ENCODE measurements at regions not wholly inside any gene's neighbourhood (a gene's known extent, or its start where the extent isn't known, plus 50 kb on each side); places are given as distances from the start of the nearest gene placed in this dataset.
A peak's percentile ranks its signal among the peaks of the same experiment; 100 is the strongest.
"Not testable (repeated sequence)": the region's sequence is repeated elsewhere in the genome, so short reads cannot be mapped to it uniquely, and the experiment has no call there.

DNA sequence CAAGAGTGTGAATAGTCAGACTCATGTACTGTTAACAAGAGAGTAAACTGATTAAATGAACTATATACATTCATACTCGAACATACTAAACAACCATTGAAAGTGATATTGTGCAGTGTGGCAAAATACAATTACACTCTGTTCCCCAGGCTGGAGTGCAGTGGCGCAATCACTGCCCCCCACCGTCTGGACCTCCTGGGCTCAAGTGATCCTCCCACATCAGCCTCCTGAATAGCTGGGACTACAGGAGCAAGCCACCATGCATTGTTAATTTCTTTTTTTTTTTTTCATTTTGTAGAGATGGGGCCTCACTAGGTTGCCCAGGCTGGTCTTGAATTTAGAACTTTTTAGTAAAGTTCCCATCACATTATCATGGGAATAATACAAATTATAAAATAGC is 77.3 kb upstream of the LSM14A start:
- no peak overlapping the region for H3K4me2 ChIP-seq (ENCODE audit: low read depth, low read length, poor library complexity, severe bottlenecking)
- H2AFZ ChIP-seq (ENCODE audit: low read length): no peak overlapping the region
- no peak overlapping the region for H3K9ac ChIP-seq (ENCODE audit: low read depth, low read length, poor library complexity, severe bottlenecking)
- no peaks in the 10 kb centered on the region for H4K20me1 ChIP-seq (ENCODE audit: insufficient read depth, low read length, poor library complexity, severe bottlenecking)
- H3K27me3 ChIP-seq (ENCODE audit: insufficient read depth, low read length, poor library complexity, severe bottlenecking): no peaks in the 10 kb centered on the region
- H3K4me1 ChIP-seq (ENCODE audit: insufficient read depth, low read length, poor library complexity, severe bottlenecking): no peaks in the 10 kb centered on the region
- H3K9me3 ChIP-seq (ENCODE audit: insufficient read depth, low read depth, low read length): no peaks in the 10 kb centered on the region
- no peaks in the 10 kb centered on the region for H3K9me2 ChIP-seq (replicated peaks; ENCODE audit: low read depth, low read length)
- no peak for TF ChIP-seq EZH2phosphoT487 (IDR thresholded peaks at IDR 0.05; ENCODE audit: borderline replicate concordance)
- TF ChIP-seq, protein P1, sequence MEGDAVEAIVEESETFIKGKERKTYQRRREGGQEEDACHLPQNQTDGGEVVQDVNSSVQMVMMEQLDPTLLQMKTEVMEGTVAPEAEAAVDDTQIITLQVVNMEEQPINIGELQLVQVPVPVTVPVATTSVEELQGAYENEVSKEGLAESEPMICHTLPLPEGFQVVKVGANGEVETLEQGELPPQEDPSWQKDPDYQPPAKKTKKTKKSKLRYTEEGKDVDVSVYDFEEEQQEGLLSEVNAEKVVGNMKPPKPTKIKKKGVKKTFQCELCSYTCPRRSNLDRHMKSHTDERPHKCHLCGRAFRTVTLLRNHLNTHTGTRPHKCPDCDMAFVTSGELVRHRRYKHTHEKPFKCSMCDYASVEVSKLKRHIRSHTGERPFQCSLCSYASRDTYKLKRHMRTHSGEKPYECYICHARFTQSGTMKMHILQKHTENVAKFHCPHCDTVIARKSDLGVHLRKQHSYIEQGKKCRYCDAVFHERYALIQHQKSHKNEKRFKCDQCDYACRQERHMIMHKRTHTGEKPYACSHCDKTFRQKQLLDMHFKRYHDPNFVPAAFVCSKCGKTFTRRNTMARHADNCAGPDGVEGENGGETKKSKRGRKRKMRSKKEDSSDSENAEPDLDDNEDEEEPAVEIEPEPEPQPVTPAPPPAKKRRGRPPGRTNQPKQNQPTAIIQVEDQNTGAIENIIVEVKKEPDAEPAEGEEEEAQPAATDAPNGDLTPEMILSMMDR (conservative IDR thresholded peaks at IDR 0.05; ENCODE audit: low read length): no peak
- H3K36me3 ChIP-seq (ENCODE audit: insufficient read depth, low read length): no peaks in the 10 kb centered on the region
- H3K4me3 ChIP-seq (ENCODE audit: low read length, poor library complexity, severe bottlenecking): no peak overlapping the region
- H3F3A ChIP-seq (ENCODE audit: low read depth): no peaks in the 10 kb centered on the region
- H3K79me2 ChIP-seq (ENCODE audit: insufficient read depth, low read length): no peaks in the 10 kb centered on the region

DNA sequence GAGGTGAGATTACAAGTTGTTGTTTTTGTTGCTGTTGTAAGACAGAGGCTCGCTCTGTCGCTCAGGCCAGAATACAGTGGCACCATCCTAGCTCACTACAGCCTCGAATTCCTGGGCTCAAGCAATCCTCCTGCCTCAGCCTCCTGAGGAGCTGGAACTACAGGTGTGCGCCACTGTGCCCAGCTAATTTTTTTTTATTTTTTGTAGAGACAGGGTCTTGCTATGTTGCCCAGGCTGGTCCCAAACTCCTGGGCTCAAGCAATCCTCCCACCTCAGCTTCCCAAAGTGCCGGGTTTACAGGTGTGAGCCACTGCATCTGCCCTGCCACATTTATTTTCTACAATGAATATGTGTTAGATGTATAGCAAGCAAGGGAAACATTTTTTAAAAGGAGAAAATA is 76.9 kb upstream of the LSM14A start:
- H2AFZ ChIP-seq (ENCODE audit: low read length): 0 out of 2 replicates have a peak overlapping the region, but pooled peaks have one; percentile 51
- not testable (repeated sequence) for H3K9me2 ChIP-seq (replicated peaks; ENCODE audit: low read depth, low read length); H3F3A ChIP-seq (ENCODE audit: low read depth)

DNA sequence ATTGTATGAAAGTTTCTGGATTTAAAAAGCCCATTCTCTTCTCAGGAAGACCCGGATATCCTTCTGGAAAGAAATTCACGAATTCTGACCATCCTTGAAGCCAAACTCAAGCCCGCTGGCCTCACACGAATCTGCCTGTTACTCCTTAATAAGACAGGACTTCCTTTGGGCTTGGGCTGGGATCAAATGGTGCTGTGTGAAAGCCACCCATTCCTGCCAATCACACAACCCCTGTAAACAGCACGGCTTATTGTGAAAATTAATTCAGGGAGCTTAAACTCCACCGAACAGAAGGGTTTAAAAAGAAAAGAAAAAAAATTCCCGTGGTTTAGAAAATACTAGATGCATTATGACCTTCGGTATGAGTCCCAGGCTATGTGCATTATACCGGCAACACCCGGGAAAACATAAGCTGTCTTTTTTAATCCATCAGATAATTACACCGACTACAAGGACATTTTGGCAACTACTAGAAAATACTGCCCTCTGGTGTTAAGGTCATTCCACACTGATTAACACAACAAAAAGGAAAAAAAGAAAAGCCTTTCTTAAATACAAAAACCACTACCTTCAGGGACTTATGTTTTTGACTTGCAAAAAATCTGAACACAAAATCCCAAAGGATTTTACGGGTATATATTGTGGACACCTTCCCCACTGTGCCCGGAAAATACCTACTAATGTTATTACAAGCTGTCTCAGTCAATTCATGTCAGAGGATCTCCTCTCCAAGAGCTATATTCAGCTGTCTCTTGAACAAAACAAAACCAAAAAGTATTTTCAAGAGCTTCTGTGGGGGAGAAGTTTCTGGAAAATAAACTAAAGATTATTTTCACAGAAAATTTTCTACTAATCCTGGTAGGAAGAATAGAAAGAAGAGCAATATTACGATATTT is 76.0 kb upstream of the LSM14A start:
- Histone ChIP-seq H3K36me3 (ENCODE audit: insufficient read depth, low read length) (no peaks in the 10 kb centered on the region), H2AFZ (ENCODE audit: low read length) (peak overlapping the region; percentile 51; the same call in 1 of the 2 replicates), H3K27me3 (ENCODE audit: insufficient read depth, low read length, poor library complexity, severe bottlenecking) (no peaks in the 10 kb centered on the region), H3K9me3 (ENCODE audit: insufficient read depth, low read depth, low read length) (no peaks in the 10 kb centered on the region), H3K4me3 (ENCODE audit: low read length, poor library complexity, severe bottlenecking) (no peak overlapping the region), H3K4me1 (ENCODE audit: insufficient read depth, low read length, poor library complexity, severe bottlenecking) (no peaks in the 10 kb centered on the region), H3K79me2 (ENCODE audit: insufficient read depth, low read length) (no peaks in the 10 kb centered on the region), H3F3A (ENCODE audit: low read depth) (no peaks in the 10 kb centered on the region), H3K9ac (ENCODE audit: low read depth, low read length, poor library complexity, severe bottlenecking) (no peak overlapping the region), H3K4me2 (ENCODE audit: low read depth, low read length, poor library complexity, severe bottlenecking) (no peak overlapping the region), H4K20me1 (ENCODE audit: insufficient read depth, low read length, poor library complexity, severe bottlenecking) (no peaks in the 10 kb centered on the region), H3K9me2 (replicated peaks; ENCODE audit: low read depth, low read length) (no peaks in the 10 kb centered on the region)
- TF ChIP-seq, protein P1 (conservative IDR thresholded peaks at IDR 0.05; ENCODE audit: low read length): peak; percentile 79
- no peak for TF ChIP-seq EZH2phosphoT487 (IDR thresholded peaks at IDR 0.05; ENCODE audit: borderline replicate concordance)

More for the DNA sequence above, 76.9 kb upstream of the LSM14A start:
- H3K9me3 ChIP-seq (ENCODE audit: insufficient read depth, low read depth, low read length); H3K4me3 ChIP-seq (ENCODE audit: low read length, poor library complexity, severe bottlenecking); H3K27me3 ChIP-seq (ENCODE audit: insufficient read depth, low read length, poor library complexity, severe bottlenecking); H3K4me1 ChIP-seq (ENCODE audit: insufficient read depth, low read length, poor library complexity, severe bottlenecking); H3K79me2 ChIP-seq (ENCODE audit: insufficient read depth, low read length); H3K36me3 ChIP-seq (ENCODE audit: insufficient read depth, low read length); H3K9ac ChIP-seq (ENCODE audit: low read depth, low read length, poor library complexity, severe bottlenecking); H3K4me2 ChIP-seq (ENCODE audit: low read depth, low read length, poor library complexity, severe bottlenecking); H4K20me1 ChIP-seq (ENCODE audit: insufficient read depth, low read length, poor library complexity, severe bottlenecking): not testable (repeated sequence)

DNA sequence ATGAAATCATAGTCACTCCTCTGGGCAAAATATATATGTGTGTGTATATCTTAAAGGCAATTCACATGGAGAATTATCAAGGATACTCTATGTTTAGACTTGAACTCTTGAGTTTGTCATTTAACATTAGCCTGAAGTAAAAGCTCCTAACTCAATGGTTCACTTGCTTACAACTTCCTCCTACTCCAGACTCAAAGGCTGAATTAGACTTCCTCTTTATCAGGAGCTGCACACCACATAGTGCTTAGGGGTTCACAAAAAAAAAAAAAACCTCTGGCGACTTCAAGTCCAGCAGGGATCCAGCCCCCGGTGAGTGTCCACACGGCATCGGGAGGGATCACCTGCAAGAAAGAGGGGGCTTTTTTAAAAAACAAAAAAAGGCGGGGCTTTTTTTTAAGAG is 68.2 kb upstream of the LSM14A start:
- TF ChIP-seq EZH2phosphoT487 (IDR thresholded peaks at IDR 0.05; ENCODE audit: borderline replicate concordance): no peak
- TF ChIP-seq, protein P1 (conservative IDR thresholded peaks at IDR 0.05; ENCODE audit: low read length): no peak
- no peak overlapping the region for H2AFZ ChIP-seq (ENCODE audit: low read length)
- H3K36me3 ChIP-seq (ENCODE audit: insufficient read depth, low read length): no peaks in the 10 kb centered on the region
- no peaks in the 10 kb centered on the region for H3K9me2 ChIP-seq (replicated peaks; ENCODE audit: low read depth, low read length)
- no peak overlapping the region for H3K4me2 ChIP-seq (ENCODE audit: low read depth, low read length, poor library complexity, severe bottlenecking)
- no peaks in the 10 kb centered on the region for H3K4me1 ChIP-seq (ENCODE audit: insufficient read depth, low read length, poor library complexity, severe bottlenecking)
- no peaks in the 10 kb centered on the region for H3K79me2 ChIP-seq (ENCODE audit: insufficient read depth, low read length)
- H3K4me3 ChIP-seq (ENCODE audit: low read length, poor library complexity, severe bottlenecking): no peak overlapping the region
- no peaks in the 10 kb centered on the region for H4K20me1 ChIP-seq (ENCODE audit: insufficient read depth, low read length, poor library complexity, severe bottlenecking)
- no peak overlapping the region for H3K9ac ChIP-seq (ENCODE audit: low read depth, low read length, poor library complexity, severe bottlenecking)
- H3K27me3 ChIP-seq (ENCODE audit: insufficient read depth, low read length, poor library complexity, severe bottlenecking): no peaks in the 10 kb centered on the region
- H3K9me3 ChIP-seq (ENCODE audit: insufficient read depth, low read depth, low read length): no peaks in the 10 kb centered on the region
- no peaks in the 10 kb centered on the region for H3F3A ChIP-seq (ENCODE audit: low read depth)
